ENCODE measurements at regions not wholly inside any gene's neighbourhood (a gene's known extent, or its start where the extent isn't known, plus 50 kb on each side); places are given as distances from the start of the nearest gene placed in this dataset.

DNA sequence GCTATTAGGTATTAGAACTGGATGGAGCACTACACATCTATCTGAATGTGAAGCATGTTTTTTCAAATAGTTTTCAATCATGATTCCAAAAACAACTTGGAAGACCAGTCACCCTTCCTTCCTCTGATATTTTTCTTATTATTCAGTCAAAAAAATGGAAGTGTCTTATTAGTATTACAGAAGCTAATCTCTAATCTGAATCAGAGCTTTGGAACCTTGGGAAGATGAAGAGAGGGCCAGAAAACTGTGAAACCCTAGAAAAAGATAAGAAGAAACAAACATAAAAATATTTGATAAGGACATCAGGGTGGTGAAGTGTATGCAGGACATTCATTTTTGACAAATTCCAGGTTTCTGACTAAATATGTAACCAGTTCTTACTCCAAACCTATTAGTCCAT, 166.3 kb upstream of the PRSS16 start:
- ATAC-seq (no peak), DNase-seq (no peak)
- H3K4me3 ChIP-seq, result no peak overlapping the region
- no peaks in the 10 kb centered on the region for H3K9me3 ChIP-seq
- no peaks in the 10 kb centered on the region for H3K27me3 ChIP-seq
- no peak for TF ChIP-seq POLR2A (IDR thresholded peaks at IDR 0.05)
- intact Hi-C loops (cut with DNase I), result no loop called here
- H3K27ac ChIP-seq, result no peak overlapping the region
- H3K36me3 ChIP-seq (replicated peaks in 1 of 2; ENCODE audit: insufficient read depth in 1 of 2, low read depth in 2 of 2), result no peaks in the 10 kb centered on the region
- peaks cover 5% of the 10 kb centered on the region for H3K4me1 ChIP-seq

DNA sequence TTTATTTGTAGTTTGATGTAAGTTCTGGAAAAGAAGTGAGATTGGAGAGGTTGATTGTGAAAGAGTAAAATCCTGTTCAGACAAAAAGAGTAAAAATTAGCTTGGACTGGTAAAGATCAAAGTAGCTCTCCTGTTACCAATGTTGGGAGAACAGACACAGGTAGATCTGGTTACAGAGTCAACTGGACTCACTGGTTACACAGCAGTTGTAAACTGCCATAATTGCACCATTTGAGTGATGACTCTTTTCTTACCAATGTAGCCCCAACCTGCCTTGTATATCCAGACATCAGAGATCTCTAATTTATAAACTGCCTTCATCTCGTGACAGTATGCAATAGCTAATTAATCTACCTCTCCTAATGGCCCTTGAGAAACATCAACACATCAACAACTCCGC, 165.6 kb upstream of the PRSS16 start:
- H3K27me3 ChIP-seq, result no peaks in the 10 kb centered on the region
- H3K27ac ChIP-seq, result no peak overlapping the region
- ATAC-seq (no peak), DNase-seq (no peak)
- H3K36me3 ChIP-seq (replicated peaks in 1 of 2; ENCODE audit: insufficient read depth in 1 of 2, low read depth in 2 of 2), result no peaks in the 10 kb centered on the region
- no peaks in the 10 kb centered on the region for H3K9me3 ChIP-seq
- WGBS, 2 donors, result 30 to 36% methylated on average over 2 of the region's 2 CpGs
- peaks cover 5% of the 10 kb centered on the region for H3K4me1 ChIP-seq
- H3K4me3 ChIP-seq, result no peak overlapping the region
- intact Hi-C loops (cut with DNase I), result no loop called here
- TF ChIP-seq, protein P1, sequence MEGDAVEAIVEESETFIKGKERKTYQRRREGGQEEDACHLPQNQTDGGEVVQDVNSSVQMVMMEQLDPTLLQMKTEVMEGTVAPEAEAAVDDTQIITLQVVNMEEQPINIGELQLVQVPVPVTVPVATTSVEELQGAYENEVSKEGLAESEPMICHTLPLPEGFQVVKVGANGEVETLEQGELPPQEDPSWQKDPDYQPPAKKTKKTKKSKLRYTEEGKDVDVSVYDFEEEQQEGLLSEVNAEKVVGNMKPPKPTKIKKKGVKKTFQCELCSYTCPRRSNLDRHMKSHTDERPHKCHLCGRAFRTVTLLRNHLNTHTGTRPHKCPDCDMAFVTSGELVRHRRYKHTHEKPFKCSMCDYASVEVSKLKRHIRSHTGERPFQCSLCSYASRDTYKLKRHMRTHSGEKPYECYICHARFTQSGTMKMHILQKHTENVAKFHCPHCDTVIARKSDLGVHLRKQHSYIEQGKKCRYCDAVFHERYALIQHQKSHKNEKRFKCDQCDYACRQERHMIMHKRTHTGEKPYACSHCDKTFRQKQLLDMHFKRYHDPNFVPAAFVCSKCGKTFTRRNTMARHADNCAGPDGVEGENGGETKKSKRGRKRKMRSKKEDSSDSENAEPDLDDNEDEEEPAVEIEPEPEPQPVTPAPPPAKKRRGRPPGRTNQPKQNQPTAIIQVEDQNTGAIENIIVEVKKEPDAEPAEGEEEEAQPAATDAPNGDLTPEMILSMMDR (IDR thresholded peaks at IDR 0.05), result no peak
- no peak for TF ChIP-seq POLR2A (IDR thresholded peaks at IDR 0.05)

DNA sequence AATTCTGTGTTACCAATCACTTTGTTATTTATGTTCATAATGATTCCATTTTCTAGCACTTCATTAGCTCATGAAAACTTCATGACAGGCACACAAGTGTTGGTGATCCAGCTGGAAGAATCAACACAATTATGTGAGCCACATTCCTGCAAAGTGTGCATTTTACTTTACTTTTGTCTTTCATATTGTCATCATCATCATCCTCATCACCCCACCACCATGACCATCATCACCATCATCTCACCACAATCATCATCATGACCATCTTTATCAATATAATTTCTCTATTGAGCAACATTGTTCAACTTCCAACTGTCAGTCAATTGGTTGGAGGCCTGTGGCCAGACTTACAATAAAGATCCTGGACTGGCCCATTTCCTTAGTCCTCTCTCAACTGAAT, 159.4 kb upstream of the PRSS16 start:
- intact Hi-C loops (cut with DNase I), result no loop called here
- no peak for TF ChIP-seq POLR2A (IDR thresholded peaks at IDR 0.05)
- TF ChIP-seq, protein P1 (IDR thresholded peaks at IDR 0.05), result no peak
- Histone ChIP-seq H3K27ac (no peak overlapping the region), H3K9me3 (no peaks in the 10 kb centered on the region), H3K4me3 (no peak overlapping the region), H3K4me1 (no peaks in the 10 kb centered on the region), H3K36me3 (replicated peaks in 1 of 2; ENCODE audit: insufficient read depth in 1 of 2, low read depth in 2 of 2) (no peaks in the 10 kb centered on the region), H3K27me3 (peaks cover 0 to 13% of the 10 kb centered on the region in 2 donors)
- ATAC-seq (no peak), DNase-seq (no peak)

DNA sequence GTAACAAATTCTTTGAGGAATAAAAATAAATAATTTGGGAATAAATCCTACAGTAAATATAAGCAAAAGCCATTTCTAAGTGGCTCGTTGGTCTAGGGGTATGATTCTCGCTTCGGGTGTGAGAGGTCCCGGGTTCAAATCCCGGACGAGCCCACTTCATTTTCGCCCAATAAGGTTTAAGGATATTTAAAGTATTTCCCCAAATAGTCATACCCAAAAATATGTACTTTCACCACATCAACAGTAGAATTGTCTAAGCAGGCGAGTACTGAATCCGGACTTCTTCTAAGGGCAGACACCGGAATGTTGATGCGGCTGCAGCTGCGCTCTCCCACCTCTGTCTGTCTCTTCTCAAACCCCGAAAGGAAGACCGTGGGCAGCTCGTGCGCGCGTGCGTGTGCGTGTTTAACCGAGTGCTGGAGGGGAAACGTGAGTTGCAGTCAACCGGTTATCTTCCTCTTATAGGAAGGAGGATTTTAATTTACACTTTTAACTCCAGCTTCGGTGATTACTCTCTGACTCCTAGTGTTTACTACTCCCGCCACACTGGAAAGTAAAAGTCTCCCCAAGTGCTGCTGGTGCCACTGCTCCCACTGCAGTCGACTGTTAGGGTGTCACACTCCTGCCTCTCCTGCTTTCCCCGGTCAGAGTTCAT, 155.7 kb upstream of the PRSS16 start:
- Histone ChIP-seq H3K27me3 (peaks cover 0 to 13% of the 10 kb centered on the region in 2 donors), H3K36me3 (replicated peaks in 1 of 2; ENCODE audit: insufficient read depth in 1 of 2, low read depth in 2 of 2) (no peaks in the 10 kb centered on the region), H3K9me3 (no peaks in the 10 kb centered on the region), H3K4me1 (no peaks in the 10 kb centered on the region), H3K27ac (no peak overlapping the region), H3K4me3 (no peak overlapping the region)
- ATAC-seq, result no peak
- DNase-seq, result no peak
- 2 to 4% methylated on average over 24 to 27 of the region's 27 CpGs for WGBS, 2 donors
- intact Hi-C loops (cut with DNase I), result no loop called here
- TF ChIP-seq, protein P1 (IDR thresholded peaks at IDR 0.05), result no peak
- TF ChIP-seq POLR2A (IDR thresholded peaks at IDR 0.05), result no peak

DNA sequence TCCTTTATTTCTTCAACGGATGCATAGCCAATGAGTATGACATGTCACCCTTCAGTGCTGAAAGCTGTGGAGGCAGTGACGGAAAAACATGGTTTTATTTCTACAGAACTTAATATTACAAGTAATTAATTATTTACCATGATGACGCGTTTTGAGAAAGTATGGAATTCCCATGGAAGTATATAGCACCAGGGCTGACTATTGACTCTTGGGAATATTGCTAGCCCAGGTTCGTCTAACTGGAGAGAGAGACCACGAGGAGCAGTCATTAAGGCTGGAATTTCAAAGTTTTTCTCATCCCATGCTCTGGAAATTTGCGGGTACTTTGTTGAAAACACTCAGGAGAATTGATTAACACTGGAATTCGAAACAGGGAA, 155.2 kb upstream of the PRSS16 start:
- H3K9me3 ChIP-seq, result no peaks in the 10 kb centered on the region
- no peak overlapping the region for H3K27ac ChIP-seq
- intact Hi-C loops (cut with DNase I), result no loop called here
- ATAC-seq, result no peak
- no peaks in the 10 kb centered on the region for H3K4me1 ChIP-seq
- H3K4me3 ChIP-seq, result no peak overlapping the region
- TF ChIP-seq, protein P1 (IDR thresholded peaks at IDR 0.05), result no peak
- no peak for TF ChIP-seq POLR2A (IDR thresholded peaks at IDR 0.05)
- H3K27me3 ChIP-seq, result peaks cover 0 to 13% of the 10 kb centered on the region in 2 donors
- no peaks in the 10 kb centered on the region for H3K36me3 ChIP-seq (replicated peaks in 1 of 2; ENCODE audit: insufficient read depth in 1 of 2, low read depth in 2 of 2)
- 26% methylated on average over 8 of the region's 8 CpGs for WGBS, 2 donors
- no peak for DNase-seq

All from body of pancreas (tissue), 4 donors.